HG03095 (cell line): ENCODE measurements at regions not wholly inside any gene's neighbourhood (a gene's known extent, or its start where the extent isn't known, plus 50 kb on each side); places are given as distances from the start of the nearest gene placed in this dataset.
"Not testable (repeated sequence)": the region's sequence is repeated elsewhere in the genome, so short reads cannot be mapped to it uniquely, and the experiment has no call there.

Source experiments
- ATAC-seq: cut with Tn5 transposase; IDR thresholded peaks from one replicate; pipeline ENCODE4 v1.9.1; 2021; ENCODE audit warnings: moderate library complexity; ENCODE audit not compliant: unreplicated experiment

DNA sequence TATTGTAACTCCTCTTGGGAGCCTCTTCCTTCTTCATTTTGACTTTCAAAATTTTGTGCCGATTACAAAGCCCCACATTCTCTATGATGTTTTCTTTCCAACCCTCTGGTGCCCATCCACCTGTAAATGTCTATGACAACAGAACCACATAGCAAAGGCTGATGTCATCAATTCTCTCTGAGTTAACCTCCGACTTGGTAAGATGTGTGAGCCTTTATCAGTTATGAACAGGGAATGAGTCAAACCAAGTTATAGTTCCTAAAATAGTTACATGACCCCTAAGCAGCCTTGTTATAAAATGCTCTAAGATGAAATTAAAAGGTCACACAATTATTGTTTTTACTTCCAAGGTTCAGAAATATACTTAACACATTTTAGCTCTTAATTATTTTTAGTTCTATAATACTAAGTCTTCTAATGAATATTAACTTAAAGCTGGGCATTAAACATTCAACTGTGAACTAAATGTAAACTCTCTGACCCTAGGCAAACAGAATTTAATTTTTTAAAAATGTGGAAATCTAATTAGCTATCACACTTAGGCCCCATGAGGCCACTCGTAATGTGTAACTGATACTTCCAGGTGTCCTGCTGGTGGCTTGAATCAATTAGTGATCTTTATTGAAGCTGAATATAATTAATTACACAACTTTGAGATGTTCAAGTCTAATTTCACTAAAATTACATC, 102.3 kb upstream of the CYRIA start:
- no peak for ATAC-seq

DNA sequence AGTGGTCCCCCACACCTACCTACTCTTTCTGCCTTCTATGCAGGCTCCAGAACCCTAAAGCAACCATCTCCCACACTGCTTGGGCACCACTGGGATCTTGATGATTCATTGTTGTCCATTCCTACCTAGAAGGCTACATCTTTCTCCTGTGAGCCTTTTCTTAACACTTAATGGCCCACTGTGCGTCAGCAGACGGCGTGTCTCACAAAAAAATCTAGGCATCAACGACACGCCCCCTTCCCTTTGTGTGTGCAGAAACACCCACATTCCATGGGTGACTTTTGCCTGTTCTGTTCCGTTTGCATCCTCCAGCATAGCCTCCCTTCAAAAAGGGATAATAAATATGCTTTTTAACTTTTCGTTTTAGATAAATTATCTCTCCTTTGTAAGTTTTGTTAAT, 99.7 kb upstream of the CYRIA start:
- no peak for ATAC-seq

DNA sequence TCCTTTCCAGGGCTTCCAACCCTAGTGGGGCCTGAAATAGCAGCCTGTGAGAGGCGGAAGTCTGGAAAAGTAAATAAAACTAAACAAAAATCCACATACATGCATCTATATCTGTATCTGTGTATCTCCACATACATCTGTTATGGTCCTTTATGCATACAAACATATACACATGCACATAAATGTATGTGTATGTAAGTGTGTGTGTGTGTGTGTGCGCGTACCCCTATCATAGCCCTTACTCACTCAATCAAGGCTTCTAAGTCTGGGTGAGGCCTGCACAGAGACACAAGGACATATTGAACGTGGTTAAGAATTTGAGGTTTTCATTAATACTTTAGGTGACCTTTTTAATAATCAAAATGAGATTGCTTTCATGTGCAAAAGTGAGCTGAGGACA, 98.9 kb upstream of the CYRIA start:
- no peak for ATAC-seq

DNA sequence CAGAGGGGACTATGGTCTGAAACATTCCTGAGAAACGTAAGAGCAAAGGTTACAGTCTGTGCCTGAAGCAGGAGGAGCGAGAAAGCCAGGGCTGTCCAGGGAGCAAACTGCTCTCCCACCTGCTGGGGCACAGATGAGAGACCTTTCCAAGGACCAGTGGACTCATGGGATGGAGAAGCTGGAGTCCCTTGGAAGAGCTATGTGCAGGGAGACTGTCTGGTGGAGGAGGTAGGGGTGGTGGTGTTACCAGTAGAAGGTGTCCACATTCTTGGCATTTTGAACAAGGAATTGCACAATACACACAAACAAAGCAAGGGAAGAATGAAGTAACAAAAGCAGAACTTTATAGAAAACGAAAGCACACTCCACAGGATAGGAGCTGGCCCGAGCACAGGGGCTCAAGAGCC, 97.9 kb upstream of the CYRIA start:
- no peak for ATAC-seq

DNA sequence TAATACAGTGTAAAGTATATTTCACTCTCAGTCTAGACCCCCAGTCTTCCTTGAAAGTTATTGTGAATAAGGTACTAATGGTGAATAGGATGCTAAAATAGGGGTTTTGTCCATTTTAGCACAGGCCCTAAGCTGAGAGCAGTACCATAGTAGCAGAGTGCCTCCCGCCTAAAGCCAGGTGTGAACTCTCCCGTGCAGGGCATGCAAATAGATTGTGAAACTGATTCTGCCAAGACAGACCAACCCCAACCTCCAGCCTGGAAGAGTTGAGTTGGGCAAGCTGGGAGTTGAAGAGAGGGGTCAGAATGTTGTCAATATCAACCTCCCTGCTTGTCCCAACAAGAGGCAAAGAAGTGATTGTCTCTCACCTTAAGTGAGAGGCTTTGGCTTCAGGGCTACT, 97.4 kb upstream of the CYRIA start:
- no peak for ATAC-seq

DNA sequence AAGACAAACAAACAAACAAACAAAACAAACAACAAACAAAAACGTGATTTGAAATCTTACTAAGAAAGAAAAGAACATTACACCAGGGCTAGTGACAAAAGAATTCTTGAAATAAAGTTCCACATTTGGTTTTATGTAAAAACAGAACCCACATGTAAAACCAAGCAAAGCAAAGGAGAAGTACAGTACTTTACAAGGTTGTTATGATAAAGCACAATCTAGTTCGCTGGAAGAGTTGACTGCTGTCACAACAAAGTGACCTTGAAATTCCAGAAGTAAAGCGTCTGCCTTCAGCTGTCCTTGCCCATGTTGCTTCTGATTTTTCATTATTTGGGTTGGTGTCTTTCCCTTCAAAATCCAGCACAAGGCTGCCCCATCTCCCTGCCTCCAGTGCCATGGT, 94.8 kb upstream of the CYRIA start:
- ATAC-seq, result no peak

DNA sequence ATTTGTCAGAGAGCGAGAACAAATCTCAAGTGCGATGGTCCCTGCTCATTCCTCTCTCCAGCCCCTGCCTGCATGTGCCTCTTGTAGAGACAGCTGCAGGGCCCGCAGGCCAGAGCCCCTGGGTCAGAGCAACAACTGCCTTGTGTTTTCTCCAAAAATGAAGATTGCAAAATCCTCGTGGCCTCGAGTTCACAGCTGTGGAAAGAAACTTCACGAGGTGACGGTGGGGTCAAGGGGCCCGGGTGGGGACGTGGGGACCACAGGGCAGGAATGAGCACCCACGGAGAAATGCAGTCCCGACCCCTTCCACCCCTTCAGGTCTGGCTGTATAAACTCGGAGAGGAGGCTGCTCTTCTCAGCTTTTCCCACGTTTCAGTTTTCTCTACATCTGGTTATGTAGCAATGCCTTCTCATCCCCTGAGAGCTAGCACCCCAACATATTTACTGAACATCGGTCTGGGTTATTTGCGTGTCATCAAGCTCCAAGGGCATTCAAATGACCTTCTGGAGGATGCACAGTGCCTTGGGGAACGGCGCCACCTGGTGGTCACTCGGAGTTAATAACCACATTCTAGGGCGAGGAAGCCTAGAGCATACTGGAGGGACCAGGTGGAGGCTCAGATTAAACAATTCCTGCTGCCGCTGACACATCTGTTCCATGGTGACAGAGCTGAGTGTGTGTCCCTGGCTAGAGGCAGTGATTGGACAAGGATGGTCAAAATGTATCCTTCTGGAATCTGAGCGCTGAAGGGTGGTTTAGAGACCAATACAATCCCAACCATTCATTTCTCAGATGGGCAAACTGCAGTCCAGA, 91.4 kb upstream of the CYRIA start:
- peak; percentile 89 for ATAC-seq

DNA sequence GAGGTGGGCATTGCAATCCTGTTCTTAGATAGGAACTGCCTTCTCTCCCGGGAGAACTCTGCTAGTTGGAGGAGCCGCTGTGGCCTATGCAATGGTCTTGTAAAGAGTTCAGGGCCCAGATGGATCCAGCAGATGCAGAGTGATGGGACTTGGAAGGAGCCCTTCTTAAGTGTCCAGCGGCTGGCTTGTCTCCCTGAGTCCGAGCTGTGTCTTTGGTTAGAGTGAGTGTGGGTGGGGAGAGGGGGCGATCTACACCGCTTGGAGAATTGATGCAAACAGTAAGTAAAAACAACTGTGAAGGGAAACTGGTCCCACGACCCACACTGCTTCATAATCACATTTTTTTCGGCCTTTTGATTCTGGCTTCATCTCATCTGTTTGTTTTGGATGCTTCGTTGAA, 89.8 kb upstream of the CYRIA start:
- ATAC-seq, result no peak

DNA sequence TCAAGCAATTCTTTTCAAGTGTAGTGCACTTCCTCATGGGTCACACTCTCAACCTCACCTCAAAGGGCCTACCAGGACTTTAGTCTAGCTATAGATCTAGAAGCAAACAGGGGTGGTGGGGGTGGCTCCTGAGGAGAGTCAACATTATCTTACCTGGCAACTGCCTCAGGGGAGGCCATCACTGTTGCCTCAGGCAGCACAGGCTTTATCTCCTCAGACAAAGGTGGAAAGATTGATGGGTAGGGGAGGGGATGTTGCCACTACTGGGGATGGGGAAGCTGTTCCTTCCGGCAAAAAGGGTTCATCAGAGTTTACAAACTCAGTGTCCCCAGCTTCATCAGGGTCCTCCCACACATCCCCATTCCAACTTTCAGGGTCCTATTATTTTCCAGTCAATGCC, 87.4 kb upstream of the CYRIA start:
- not testable (repeated sequence) for ATAC-seq

DNA sequence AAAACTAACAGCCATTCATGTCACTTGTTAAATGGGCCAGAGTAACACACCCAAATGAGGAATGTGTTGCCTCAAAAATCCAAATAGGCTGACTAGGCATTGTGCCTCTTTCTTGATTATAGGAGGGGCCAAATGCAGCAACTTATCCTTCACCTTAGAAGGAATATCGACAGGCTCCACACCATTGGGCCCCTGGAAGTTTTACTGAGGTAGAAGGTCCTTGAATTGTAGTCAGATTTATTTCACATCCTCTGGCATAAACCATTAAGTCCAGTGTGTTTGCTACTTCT, 85.2 kb upstream of the CYRIA start:
- ATAC-seq, result not testable (repeated sequence)

DNA sequence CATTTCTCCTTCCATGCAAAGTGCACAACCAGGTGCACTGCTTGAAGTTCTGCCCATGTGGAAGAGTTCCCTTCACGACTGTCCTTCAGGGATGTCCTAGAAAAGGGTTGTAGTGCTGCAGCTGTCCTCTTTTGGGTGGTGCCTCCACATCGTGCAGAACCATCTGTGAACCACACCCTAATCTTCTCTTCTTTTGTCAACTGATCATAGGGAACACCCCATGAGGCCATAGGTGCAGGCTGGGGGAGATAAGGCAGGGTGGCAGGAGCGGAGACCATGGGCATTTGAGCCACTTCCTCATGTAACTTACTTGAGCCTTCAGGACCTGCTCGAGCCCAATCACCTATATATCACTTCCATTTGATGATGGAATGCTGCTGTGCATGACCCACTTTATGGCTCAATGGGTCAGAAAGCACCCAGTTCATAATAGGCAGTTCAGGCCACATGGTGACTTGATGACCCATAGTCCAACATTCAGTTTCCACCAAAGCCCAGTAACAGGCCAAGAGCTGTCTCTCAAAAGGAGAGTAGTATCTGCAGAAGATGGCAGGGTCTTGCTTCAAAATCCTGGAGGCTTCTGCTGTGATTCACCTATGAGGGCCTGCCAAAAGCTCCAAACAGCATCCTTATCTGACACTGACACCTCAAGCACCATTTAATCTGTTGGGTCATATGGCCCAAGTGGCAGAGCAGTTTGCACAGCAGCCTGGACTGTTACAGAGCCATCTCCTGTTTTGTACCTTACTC, 84.7 kb upstream of the CYRIA start:
- ATAC-seq, result no peak

DNA sequence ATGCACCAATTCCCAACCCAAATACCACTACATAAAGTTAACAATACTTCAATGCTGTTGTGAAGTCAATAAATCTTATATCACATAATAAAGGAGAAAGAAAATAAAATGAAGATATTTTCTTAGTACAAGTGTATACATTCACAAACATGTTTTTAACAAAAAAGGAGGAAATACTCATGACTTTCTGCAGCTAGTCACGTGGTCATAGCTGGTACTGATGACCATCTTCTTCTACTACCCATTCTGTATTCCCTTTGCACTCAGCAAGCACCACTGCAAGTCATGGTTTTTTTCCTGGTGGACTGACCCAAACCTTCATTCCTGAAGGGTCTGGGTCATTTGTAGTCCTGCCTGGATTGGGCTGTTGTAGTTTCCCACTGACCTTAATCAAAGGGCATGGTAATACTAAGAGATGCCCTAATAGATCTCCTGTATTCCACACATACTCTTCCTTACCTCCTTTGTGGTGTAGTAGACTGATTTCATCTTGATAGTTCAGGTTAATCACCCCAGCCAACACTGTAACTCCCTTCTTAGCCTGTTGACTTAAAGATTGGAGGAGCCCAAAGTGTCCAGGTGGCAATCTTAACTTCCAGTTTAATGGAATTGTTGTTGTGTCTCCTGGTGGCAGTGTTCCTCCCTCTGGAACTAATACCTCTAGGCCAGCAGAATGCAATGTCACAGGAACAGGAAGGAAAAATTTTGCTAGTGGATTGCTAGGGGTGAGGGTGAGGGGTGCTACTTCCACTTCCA, 83.1 kb upstream of the CYRIA start:
- not testable (repeated sequence) for ATAC-seq

DNA sequence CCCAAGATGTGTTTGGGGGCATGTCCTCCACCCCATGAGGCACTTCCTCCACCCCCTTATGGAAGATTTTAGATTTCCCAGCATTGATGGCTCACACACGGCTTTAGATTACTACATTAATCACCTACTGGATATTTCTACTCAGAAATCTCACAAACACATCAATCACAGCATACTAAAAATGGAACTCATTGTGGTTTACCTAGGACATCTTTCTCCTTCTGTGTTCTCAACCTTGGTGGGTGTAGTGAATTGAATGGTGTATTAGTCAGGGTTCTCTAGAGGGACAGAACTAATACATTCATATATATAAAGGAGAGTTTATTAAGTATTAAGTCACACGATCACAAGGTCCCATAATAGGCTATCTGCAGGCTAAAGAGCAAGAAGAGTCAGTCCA, 82.1 kb upstream of the CYRIA start:
- ATAC-seq, result no peak

DNA sequence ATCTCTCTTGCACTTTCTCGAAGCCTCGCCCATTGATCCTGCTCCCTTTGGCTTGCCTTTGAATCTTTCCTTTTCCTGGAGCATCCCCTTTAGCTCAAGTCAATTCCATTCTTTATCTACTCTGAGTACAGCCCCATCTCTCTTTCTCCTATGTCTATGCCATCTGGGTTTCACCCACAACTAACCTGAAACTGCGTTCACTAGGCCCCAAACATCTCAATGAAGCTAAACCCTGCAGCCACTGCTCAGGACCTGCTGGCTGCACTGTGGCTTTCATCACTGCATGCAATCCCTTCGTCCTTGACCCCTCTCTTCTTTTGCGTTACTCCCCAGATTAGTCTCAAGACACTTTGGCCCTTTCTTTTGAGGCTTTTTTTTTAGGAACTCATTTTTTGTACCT, 81.6 kb upstream of the CYRIA start:
- no peak for ATAC-seq

DNA sequence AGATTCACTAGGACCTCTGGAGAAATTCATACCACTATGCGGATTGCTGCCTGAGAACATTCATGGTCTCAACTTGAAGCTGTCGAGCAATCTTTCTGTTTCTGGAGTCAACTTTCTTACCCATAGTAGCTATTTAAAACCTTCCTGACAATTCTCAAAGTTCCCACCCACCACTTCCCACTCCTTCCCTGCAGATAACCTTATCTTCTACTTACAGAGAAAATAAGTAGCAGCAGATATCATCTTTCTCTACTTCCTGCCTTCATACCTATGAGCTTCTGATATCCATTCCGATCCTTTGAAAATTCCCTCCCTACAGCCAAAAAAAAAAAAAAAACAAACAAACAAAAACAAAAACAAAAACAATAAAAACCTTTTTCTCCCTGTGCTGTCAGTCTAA, 81.2 kb upstream of the CYRIA start:
- ATAC-seq, result no peak

DNA sequence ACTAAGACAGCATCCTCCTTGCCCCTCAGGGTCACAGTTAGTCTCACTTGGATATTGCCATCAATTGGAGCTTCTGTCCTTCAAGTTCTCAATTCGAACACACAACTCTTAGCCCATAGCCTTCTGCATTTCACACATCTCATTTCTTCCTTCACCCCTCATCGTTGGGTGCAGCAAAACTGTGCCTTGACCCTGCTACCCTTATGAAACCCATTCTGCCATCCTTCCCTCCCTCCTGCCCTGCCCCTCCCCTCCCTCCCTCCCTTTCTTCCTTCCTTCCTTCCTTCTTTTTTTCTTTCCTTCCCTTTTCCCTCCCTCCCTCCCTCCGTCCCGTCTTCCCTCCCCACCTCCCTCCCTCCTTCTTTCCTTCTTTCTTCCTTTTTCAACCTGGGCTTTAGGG, 80.7 kb upstream of the CYRIA start:
- no peak for ATAC-seq

DNA sequence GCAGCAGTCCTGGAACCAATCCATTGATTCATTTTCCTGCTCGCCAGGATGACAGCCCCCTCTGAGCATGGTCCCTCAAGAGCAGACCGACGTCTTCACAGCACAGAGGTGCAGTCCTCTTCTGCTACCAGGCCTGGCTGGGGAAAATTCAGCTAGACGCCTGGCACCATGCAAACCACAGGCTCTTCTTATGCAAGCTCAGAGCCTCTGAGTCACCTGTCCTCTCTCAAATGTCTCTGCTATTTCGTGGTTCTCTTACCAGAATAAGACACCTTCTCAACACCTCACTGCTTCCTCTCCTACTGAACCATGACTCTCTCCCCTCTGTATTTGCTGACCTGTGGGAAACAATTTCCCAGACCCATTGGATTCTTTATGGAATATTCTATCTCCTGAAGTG, 79.8 kb upstream of the CYRIA start:
- no peak for ATAC-seq

DNA sequence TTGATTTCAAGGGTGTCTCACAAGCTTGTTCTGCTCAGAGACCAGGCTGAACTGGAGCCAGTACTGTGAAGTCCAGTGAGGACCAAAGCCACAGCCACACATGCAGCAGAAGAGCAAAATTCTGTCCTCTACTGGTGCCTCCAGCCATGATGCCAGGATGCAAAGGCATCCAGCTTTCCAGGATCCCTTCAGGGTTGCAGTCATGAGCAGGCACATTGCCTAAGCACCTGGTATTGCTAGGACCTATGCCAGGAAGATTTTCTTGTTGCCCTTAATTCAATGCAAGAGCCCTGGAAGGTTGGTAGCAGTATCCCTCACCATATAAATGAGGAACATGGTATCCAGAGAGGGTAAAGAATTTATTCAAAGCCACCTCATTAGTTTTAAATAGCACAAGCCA, 78.9 kb upstream of the CYRIA start:
- ATAC-seq, result no peak

DNA sequence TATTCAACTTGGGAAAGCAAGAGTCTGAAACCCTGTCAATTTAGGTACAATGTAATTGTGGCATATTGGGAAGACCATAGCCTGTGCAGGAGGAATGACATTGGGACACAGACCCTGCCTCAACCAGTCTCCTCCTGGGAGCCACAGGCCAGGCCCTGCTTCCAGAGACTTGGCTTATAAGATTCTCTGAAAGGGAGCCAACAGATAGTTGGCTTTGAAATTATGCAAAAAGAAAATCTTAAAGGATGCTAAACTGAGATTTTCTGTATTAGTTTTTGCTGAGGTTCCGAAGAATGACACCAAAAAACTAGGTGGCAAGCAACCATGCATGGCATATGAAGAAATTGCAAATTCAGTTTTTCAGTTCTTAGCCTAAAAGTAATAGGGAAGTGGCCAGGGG, 76.4 kb upstream of the CYRIA start:
- no peak for ATAC-seq

DNA sequence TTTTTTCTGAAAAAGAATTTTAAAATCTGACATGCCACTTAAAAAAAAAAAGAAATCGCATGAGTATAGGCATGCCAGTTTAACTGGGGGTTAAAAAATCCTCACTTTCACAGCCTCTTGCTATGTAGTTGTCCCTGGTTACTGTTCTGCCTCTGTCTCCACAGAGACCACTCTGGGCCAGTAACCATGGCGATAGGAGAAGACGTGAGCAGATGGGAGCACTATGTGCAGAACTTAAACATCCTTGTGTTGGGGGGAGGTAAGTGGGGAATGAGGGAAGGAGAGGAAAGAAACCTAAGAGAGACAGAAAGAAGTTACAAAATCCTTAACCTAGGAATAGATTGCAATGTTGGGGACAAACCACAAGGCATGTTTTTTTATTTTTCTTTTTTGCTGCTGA, 75.9 kb upstream of the CYRIA start:
- no peak for ATAC-seq

DNA sequence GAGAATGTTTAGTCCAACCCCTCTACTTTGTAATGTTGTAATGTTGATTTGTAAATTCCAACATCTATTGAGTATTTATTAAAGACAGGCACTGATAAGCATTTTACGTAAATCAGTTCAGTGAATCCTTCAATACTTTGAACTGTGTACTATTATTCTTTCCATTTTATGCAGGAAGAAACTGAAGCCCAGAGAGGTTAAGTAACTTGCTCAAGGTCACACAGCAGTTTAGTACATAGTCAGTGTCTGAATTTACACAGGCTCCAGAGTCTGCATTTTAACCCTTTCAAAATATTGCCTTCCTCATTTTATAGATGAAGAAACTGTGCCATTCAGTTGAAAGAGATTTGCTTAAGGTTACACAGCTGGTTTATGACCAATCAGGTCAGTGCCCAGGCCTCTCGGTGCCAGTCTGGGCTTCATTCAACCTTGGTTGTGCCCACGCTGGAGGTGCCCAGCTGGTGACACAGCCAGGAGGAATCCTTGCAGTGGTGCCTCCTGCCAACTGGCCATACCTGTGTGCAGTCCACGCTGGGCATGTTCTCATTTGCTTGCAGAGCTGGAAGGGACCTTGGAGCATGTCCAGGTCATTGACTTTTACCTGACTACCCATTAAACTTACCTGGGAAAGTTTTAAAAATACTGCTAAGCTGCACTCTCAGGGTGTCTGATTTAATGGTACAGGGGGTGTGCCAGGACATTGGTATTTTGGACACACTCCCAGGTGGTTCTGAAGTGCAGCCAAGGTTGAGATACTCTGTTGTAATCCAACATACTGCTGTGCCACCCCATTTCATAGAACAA, 74.3 kb upstream of the CYRIA start:
- ATAC-seq, result no peak
